ENCODE measurements at regions not wholly inside any gene's neighbourhood (a gene's known extent, or its start where the extent isn't known, plus 50 kb on each side); places are given as distances from the start of the nearest gene placed in this dataset.

GRCh38 chr22:48054596-48054995 is 1292.1 kb downstream of the TBC1D22A start:
- WGBS, 2 experiments (ENCODE audit: low coverage in 1 of 2, low lambda C conversion rate in 2 of 2, missing lambda C conversion rate in 2 of 2) = 52 to 60% methylated on average over 14 of the region's 14 CpGs
- DNase-seq = no peak
- H3K9me3 ChIP-seq (ENCODE audit: low read depth) = no peaks in the 10 kb centered on the region
- H3K79me2 ChIP-seq (ENCODE audit: insufficient read depth) = no peaks in the 10 kb centered on the region
- H3K36me3 ChIP-seq (ENCODE audit: low read depth) = no peaks in the 10 kb centered on the region
- no peaks in the 10 kb centered on the region for H3K9me2 ChIP-seq (ENCODE audit: insufficient read depth)
- TF ChIP-seq EZH2phosphoT487 (IDR thresholded peaks at IDR 0.05; ENCODE audit: insufficient read depth, low read depth) = no peak
- TF ChIP-seq EZH2 (IDR thresholded peaks at IDR 0.05; ENCODE audit: insufficient read depth, poor library complexity, severe bottlenecking) = no peak
- H3F3A ChIP-seq (ENCODE audit: insufficient read depth) = no peaks in the 10 kb centered on the region
- H3K4me3 ChIP-seq = no peak overlapping the region
- no peak overlapping the region for H3K4me2 ChIP-seq (ENCODE audit: unreplicated experiment)
- no peak overlapping the region for H2AFZ ChIP-seq
- in situ Hi-C loops (cut with MboI) = no loop called here
- H3K4me1 ChIP-seq (ENCODE audit: insufficient read depth) = no peaks in the 10 kb centered on the region
- no peak overlapping the region for H3K27ac ChIP-seq
- H3K27me3 ChIP-seq (replicated peaks; ENCODE audit: insufficient read depth) = no peaks in the 10 kb centered on the region
- H4K20me1 ChIP-seq (ENCODE audit: insufficient read depth) = no peaks in the 10 kb centered on the region
- no peak overlapping the region for H3K9ac ChIP-seq

- Histone ChIP-seq H3K9me3 (ENCODE audit: low read depth) (no peaks in the 10 kb centered on the region), H3K4me3 (no peak overlapping the region), H3K27ac (no peak overlapping the region), H3K4me1 (ENCODE audit: insufficient read depth) (no peaks in the 10 kb centered on the region), H2AFZ (no peak overlapping the region), H3K36me3 (ENCODE audit: low read depth) (no peaks in the 10 kb centered on the region), H3K4me2 (ENCODE audit: unreplicated experiment) (no peak overlapping the region), H4K20me1 (ENCODE audit: insufficient read depth) (no peaks in the 10 kb centered on the region), H3F3A (ENCODE audit: insufficient read depth) (no peaks in the 10 kb centered on the region), H3K9me2 (ENCODE audit: insufficient read depth) (no peaks in the 10 kb centered on the region), H3K79me2 (ENCODE audit: insufficient read depth) (no peaks in the 10 kb centered on the region), H3K27me3 (replicated peaks; ENCODE audit: insufficient read depth) (no peaks in the 10 kb centered on the region), H3K9ac (no peak overlapping the region)
- in situ Hi-C loops (cut with MboI) = no loop called here
- TF ChIP-seq EZH2 (IDR thresholded peaks at IDR 0.05; ENCODE audit: insufficient read depth, poor library complexity, severe bottlenecking) (no peak), EZH2phosphoT487 (IDR thresholded peaks at IDR 0.05; ENCODE audit: insufficient read depth, low read depth) (no peak)
- 34 to 40% methylated on average over 8 of the region's 8 CpGs for WGBS, 2 experiments (ENCODE audit: low coverage in 1 of 2, low lambda C conversion rate in 2 of 2, missing lambda C conversion rate in 2 of 2)
- DNase-seq = no peak
Observed at GRCh38 chr22:48053973-48054372, 1291.5 kb downstream of the TBC1D22A start.

GRCh38 chr22:48053486-48053885 is 1291.0 kb downstream of the TBC1D22A start:
- H3K79me2 ChIP-seq (ENCODE audit: insufficient read depth) = no peaks in the 10 kb centered on the region
- H3K27me3 ChIP-seq (replicated peaks; ENCODE audit: insufficient read depth) = no peaks in the 10 kb centered on the region
- TF ChIP-seq EZH2 (IDR thresholded peaks at IDR 0.05; ENCODE audit: insufficient read depth, poor library complexity, severe bottlenecking) (no peak), EZH2phosphoT487 (IDR thresholded peaks at IDR 0.05; ENCODE audit: insufficient read depth, low read depth) (no peak)
- no peaks in the 10 kb centered on the region for H3K9me3 ChIP-seq (ENCODE audit: low read depth)
- in situ Hi-C loops (cut with MboI) = no loop called here
- H3K4me2 ChIP-seq (ENCODE audit: unreplicated experiment) = no peak overlapping the region
- WGBS, 2 experiments (ENCODE audit: low coverage in 1 of 2, low lambda C conversion rate in 2 of 2, missing lambda C conversion rate in 2 of 2) = 33 to 37% methylated on average over 7 of the region's 7 CpGs
- no peak for DNase-seq
- H3F3A ChIP-seq (ENCODE audit: insufficient read depth) = no peaks in the 10 kb centered on the region
- H3K9me2 ChIP-seq (ENCODE audit: insufficient read depth) = no peaks in the 10 kb centered on the region
- no peaks in the 10 kb centered on the region for H3K36me3 ChIP-seq (ENCODE audit: low read depth)
- H4K20me1 ChIP-seq (ENCODE audit: insufficient read depth) = no peaks in the 10 kb centered on the region
- H3K27ac ChIP-seq = no peak overlapping the region
- H2AFZ ChIP-seq = no peak overlapping the region
- no peaks in the 10 kb centered on the region for H3K4me1 ChIP-seq (ENCODE audit: insufficient read depth)
- H3K9ac ChIP-seq = no peak overlapping the region
- H3K4me3 ChIP-seq = no peak overlapping the region

GRCh38 chr22:48052621-48052890 is 1290.1 kb downstream of the TBC1D22A start:
- H3K79me2 ChIP-seq (ENCODE audit: insufficient read depth) = no peaks in the 10 kb centered on the region
- no peak for TF ChIP-seq EZH2 (IDR thresholded peaks at IDR 0.05; ENCODE audit: insufficient read depth, poor library complexity, severe bottlenecking)
- TF ChIP-seq EZH2phosphoT487 (IDR thresholded peaks at IDR 0.05; ENCODE audit: insufficient read depth, low read depth) = no peak
- no peak for DNase-seq
- no peak overlapping the region for H3K4me2 ChIP-seq (ENCODE audit: unreplicated experiment)
- in situ Hi-C loops (cut with MboI) = no loop called here
- 45 to 65% methylated on average over 7 of the region's 7 CpGs for WGBS, 2 experiments (ENCODE audit: low coverage in 1 of 2, low lambda C conversion rate in 2 of 2, missing lambda C conversion rate in 2 of 2)
- no peak overlapping the region for H2AFZ ChIP-seq
- H3K9ac ChIP-seq = no peak overlapping the region
- H3K9me3 ChIP-seq (ENCODE audit: low read depth) = no peaks in the 10 kb centered on the region
- H3K9me2 ChIP-seq (ENCODE audit: insufficient read depth) = no peaks in the 10 kb centered on the region
- no peaks in the 10 kb centered on the region for H3K4me1 ChIP-seq (ENCODE audit: insufficient read depth)
- H3K4me3 ChIP-seq = no peak overlapping the region
- H4K20me1 ChIP-seq (ENCODE audit: insufficient read depth) = no peaks in the 10 kb centered on the region
- H3K27ac ChIP-seq = no peak overlapping the region
- no peaks in the 10 kb centered on the region for H3F3A ChIP-seq (ENCODE audit: insufficient read depth)
- no peaks in the 10 kb centered on the region for H3K27me3 ChIP-seq (replicated peaks; ENCODE audit: insufficient read depth)
- no peaks in the 10 kb centered on the region for H3K36me3 ChIP-seq (ENCODE audit: low read depth)
